GM19025 (cell line): ENCODE measurements at regions not wholly inside any gene's neighbourhood (a gene's known extent, or its start where the extent isn't known, plus 50 kb on each side); places are given as distances from the start of the nearest gene placed in this dataset.
"Not testable (repeated sequence)": the region's sequence is repeated elsewhere in the genome, so short reads cannot be mapped to it uniquely, and the experiment has no call there.

Source experiments
- ATAC-seq: cut with Tn5 transposase; IDR thresholded peaks from one replicate; pipeline ENCODE4 v1.9.1; 2021; ENCODE audit warnings: mild to moderate bottlenecking, low read depth, moderate library complexity; ENCODE audit not compliant: unreplicated experiment

- no peak for ATAC-seq
These were observed 317.6 kb upstream of the PIK3R1 start for GRCh38 chr5:67897980-67898379.

GRCh38 chr5:67897431-67897830, 318.1 kb upstream of the PIK3R1 start:
- ATAC-seq: no peak

- no peak for ATAC-seq
These were observed 318.6 kb upstream of the PIK3R1 start for GRCh38 chr5:67896930-67897313.

- no peak for ATAC-seq
These were observed 319.1 kb upstream of the PIK3R1 start for GRCh38 chr5:67896311-67896929.

- not testable (repeated sequence) for ATAC-seq
These were observed 325.7 kb upstream of the PIK3R1 start for GRCh38 chr5:67889870-67890269.

- no peak for ATAC-seq
These were observed 327.8 kb upstream of the PIK3R1 start for GRCh38 chr5:67887748-67888161.

- no peak for ATAC-seq
These were observed 328.8 kb upstream of the PIK3R1 start for GRCh38 chr5:67886761-67887160.

GRCh38 chr5:67880876-67881275, 334.7 kb upstream of the PIK3R1 start:
- ATAC-seq: no peak

- no peak for ATAC-seq
These were observed 335.1 kb upstream of the PIK3R1 start for GRCh38 chr5:67880511-67880805.

GRCh38 chr5:67879620-67880510, 335.7 kb upstream of the PIK3R1 start:
- ATAC-seq: no peak

GRCh38 chr5:67878933-67879332, 336.6 kb upstream of the PIK3R1 start:
- ATAC-seq: no peak

GRCh38 chr5:67876371-67876770, 339.2 kb upstream of the PIK3R1 start:
- ATAC-seq: no peak

- ATAC-seq: no peak
These were observed 340.0 kb upstream of the PIK3R1 start for GRCh38 chr5:67875601-67876000.

- ATAC-seq: no peak
These were observed 341.6 kb upstream of the PIK3R1 start for GRCh38 chr5:67873935-67874334.

GRCh38 chr5:67870662-67871061, 344.9 kb upstream of the PIK3R1 start:
- ATAC-seq: no peak

- not testable (repeated sequence) for ATAC-seq
These were observed 351.2 kb upstream of the PIK3R1 start for GRCh38 chr5:67864335-67864734.

- ATAC-seq: no peak
These were observed 357.0 kb upstream of the PIK3R1 start for GRCh38 chr5:67858471-67859031.

GRCh38 chr5:67857502-67857901, 358.1 kb upstream of the PIK3R1 start:
- no peak for ATAC-seq

- ATAC-seq: no peak
These were observed 360.0 kb upstream of the PIK3R1 start for GRCh38 chr5:67855523-67855922.

GRCh38 chr5:67850906-67851305, 364.6 kb upstream of the PIK3R1 start:
- not testable (repeated sequence) for ATAC-seq

GRCh38 chr5:67844924-67845323, 370.6 kb upstream of the PIK3R1 start:
- no peak for ATAC-seq

GRCh38 chr5:67842806-67843205, 372.8 kb upstream of the PIK3R1 start:
- ATAC-seq: no peak
